Kidney (tissue), 13 donors: ENCODE measurements at regions not wholly inside any gene's neighbourhood (a gene's known extent, or its start where the extent isn't known, plus 50 kb on each side); places are given as distances from the start of the nearest gene placed in this dataset.

Experiments
- DNase-seq, 5 donors: peaks; one replicate each; pipeline ENCODE4 v3.0.0-alpha.2; 2013 to 2020
- FAIRE-seq: peaks from 2 replicates; lab custom pipeline; 2012; peaks lifted over from hg19 to GRCh38; lab: Jason Lieb, UNC
- H3K27ac ChIP-seq, 2 donors: one replicate each; pipeline ENCODE4 v1.7.0; 2013; ENCODE audit warnings: low read depth in 2 of 2, low read length in 2 of 2, inconsistent platforms in 1 of 2
- H3K27me3 ChIP-seq: one replicate; pipeline ENCODE4 v1.7.1; 2013; ENCODE audit warnings: low read length, inconsistent platforms; ENCODE audit not compliant: control insufficient read depth, insufficient read depth
- H3K36me3 ChIP-seq, 3 donors: one replicate each; pipeline versions ENCODE4 v1.7.0 to v1.7.1; 2013; ENCODE audit warnings: low read length in 3 of 3, control low read depth in 1 of 3, inconsistent platforms in 1 of 3; ENCODE audit not compliant: insufficient read depth in 3 of 3, control insufficient read depth in 2 of 3
- H3K4me1 ChIP-seq, 3 donors: one replicate each; pipeline versions ENCODE4 v1.7.0 to v1.7.1; 2013; ENCODE audit warnings: low read length in 3 of 3, inconsistent platforms in 1 of 3, low read depth in 1 of 3; ENCODE audit not compliant: control insufficient read depth in 2 of 3, insufficient read depth in 2 of 3
- H3K4me3 ChIP-seq, 3 donors: one replicate each; pipeline versions ENCODE4 v1.7.0 to v1.8.1; 2013; ENCODE audit warnings: low read length in 3 of 3, control low read depth in 1 of 3, inconsistent platforms in 1 of 3
- H3K9ac ChIP-seq, 3 donors: one replicate each; pipeline versions ENCODE4 v1.7.0 to v1.7.1; 2013; ENCODE audit warnings: low read length in 3 of 3, control low read depth in 1 of 3, inconsistent platforms in 1 of 3
- H3K9me3 ChIP-seq, 3 donors: one replicate each; pipeline versions ENCODE4 v1.7.0 to v1.7.1; 2013; ENCODE audit warnings: low read length in 3 of 3, control low read depth in 1 of 3, inconsistent platforms in 1 of 3; ENCODE audit not compliant: control insufficient read depth in 2 of 3, insufficient read depth in 1 of 3
- intact Hi-C: fragments of 100-400 bp; cut with DNase I; formaldehyde crosslinking; loops from one replicate; pipeline ENCODE4 v1.11.1; 2022
- TF ChIP-seq, protein P1 (sequence below): IDR thresholded peaks from 3 replicates; pipeline ENCODE4 v1.5.1; 2012; ENCODE audit warnings: mild to moderate bottlenecking, moderate library complexity, borderline replicate concordance; ENCODE audit not compliant: insufficient read depth; ENCODE audit errors: extremely low read depth
- donor health status: control.
- donor health status: control.
- donor health status: control.
- donor health status: control.
- donor health status: control.
- donor health status: DM: yes; HTN: yes; CAD: no.
- donor health status: Normal renal cell carcinoma (clear cell type).

GRCh38 chr4:24645765-24646550 lies 61.6 kb upstream of the DHX15 start:
- intact Hi-C loops: no loop called here
- Histone ChIP-seq H3K4me1 (peaks cover 2 to 8% (median 4%) of the 10 kb centered on the region in 3 donors), H3K4me3 (no peak overlapping the region), H3K36me3 (no peaks in the 10 kb centered on the region), H3K9me3 (no peaks in the 10 kb centered on the region), H3K9ac (no peak overlapping the region), H3K27me3 (no peaks in the 10 kb centered on the region), H3K27ac (no peak overlapping the region)
- FAIRE-seq: no peak
- TF ChIP-seq, protein P1, sequence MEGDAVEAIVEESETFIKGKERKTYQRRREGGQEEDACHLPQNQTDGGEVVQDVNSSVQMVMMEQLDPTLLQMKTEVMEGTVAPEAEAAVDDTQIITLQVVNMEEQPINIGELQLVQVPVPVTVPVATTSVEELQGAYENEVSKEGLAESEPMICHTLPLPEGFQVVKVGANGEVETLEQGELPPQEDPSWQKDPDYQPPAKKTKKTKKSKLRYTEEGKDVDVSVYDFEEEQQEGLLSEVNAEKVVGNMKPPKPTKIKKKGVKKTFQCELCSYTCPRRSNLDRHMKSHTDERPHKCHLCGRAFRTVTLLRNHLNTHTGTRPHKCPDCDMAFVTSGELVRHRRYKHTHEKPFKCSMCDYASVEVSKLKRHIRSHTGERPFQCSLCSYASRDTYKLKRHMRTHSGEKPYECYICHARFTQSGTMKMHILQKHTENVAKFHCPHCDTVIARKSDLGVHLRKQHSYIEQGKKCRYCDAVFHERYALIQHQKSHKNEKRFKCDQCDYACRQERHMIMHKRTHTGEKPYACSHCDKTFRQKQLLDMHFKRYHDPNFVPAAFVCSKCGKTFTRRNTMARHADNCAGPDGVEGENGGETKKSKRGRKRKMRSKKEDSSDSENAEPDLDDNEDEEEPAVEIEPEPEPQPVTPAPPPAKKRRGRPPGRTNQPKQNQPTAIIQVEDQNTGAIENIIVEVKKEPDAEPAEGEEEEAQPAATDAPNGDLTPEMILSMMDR: no peak
- DNase-seq: peak in 2 of 5 donors; percentile 40

- Histone ChIP-seq H3K27ac (no peak overlapping the region), H3K36me3 (no peaks in the 10 kb centered on the region), H3K9me3 (no peaks in the 10 kb centered on the region), H3K4me1 (peaks cover 2 to 8% (median 4%) of the 10 kb centered on the region in 3 donors), H3K9ac (no peak overlapping the region), H3K4me3 (no peak overlapping the region), H3K27me3 (no peaks in the 10 kb centered on the region)
- FAIRE-seq (no peak), DNase-seq (no peak)
- TF ChIP-seq, protein P1: no peak
- intact Hi-C loops: no loop called here
Measured at GRCh38 chr4:24646798-24647460, 62.6 kb upstream of the DHX15 start.

DNA sequence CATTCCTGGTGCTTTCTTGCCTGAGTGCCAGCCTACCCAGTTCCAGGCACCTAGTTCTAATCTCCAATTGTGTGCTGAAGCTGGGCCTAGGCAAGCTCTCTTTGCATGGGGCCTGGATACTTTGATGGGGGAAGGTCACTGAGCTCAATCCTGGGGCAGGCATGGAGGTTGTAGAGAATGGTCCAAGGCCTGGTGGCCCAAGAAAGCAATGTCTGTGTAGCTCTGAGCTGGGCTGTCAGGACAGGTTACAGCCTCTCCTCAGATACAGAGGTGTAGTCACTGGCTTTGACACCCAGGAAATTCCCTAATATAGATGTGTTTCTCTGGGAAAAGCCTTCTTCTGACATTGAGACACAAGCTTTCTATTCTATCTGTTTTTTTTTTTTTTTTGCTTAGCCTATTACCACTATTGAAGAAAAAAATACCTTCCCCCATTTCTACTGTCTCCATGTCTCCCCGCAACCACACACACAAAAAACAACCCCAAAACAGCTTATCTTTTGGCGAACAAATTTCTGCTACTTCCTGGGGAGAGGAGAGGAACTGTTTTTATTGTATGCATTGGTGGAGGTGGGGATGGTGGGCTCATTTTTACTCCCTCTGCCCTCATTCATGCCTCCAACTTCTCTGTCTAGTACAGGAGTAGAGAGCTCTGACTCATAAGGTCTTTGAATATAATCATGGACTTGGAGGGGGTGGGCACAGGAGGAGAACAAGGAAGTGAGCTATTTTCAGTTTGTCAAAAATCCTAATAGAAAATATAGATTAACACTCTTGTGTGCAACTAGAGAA lies 66.7 kb upstream of the DHX15 start:
- Histone ChIP-seq H3K4me3 (no peak overlapping the region), H3K4me1 (no peaks in the 10 kb centered on the region), H3K36me3 (no peaks in the 10 kb centered on the region), H3K9me3 (no peaks in the 10 kb centered on the region), H3K27me3 (no peaks in the 10 kb centered on the region), H3K27ac (no peak overlapping the region), H3K9ac (no peak overlapping the region)
- DNase-seq: no peak
- TF ChIP-seq, protein P1: no peak
- FAIRE-seq: no peak
- intact Hi-C loops: no loop called here
